ENCODE measurements at regions not wholly inside any gene's neighbourhood (a gene's known extent, or its start where the extent isn't known, plus 50 kb on each side); places are given as distances from the start of the nearest gene placed in this dataset.

GRCh38 chr4:104262678-104263077, 232.0 kb downstream of the CXXC4 start:
- H3K27ac ChIP-seq: no peak overlapping the region
- no peaks in the 10 kb centered on the region for H3K36me3 ChIP-seq
- TF ChIP-seq POLR2A (IDR thresholded peaks at IDR 0.05) (no peak), CTCF (IDR thresholded peaks at IDR 0.05) (no peak), POLR2AphosphoS5 (IDR thresholded peaks at IDR 0.05; ENCODE audit: insufficient read depth in 1 of 2, low read depth in 1 of 2) (no peak)
- H3K4me3 ChIP-seq: no peak overlapping the region
- no peaks in the 10 kb centered on the region for H3K9me3 ChIP-seq
- no peaks in the 10 kb centered on the region for H3K4me1 ChIP-seq
- intact Hi-C loops (cut with DNase I): no loop called here
- no peak for DNase-seq (ENCODE audit: extremely low spot score in 2 of 2)
- H3K27me3 ChIP-seq: no peaks in the 10 kb centered on the region

GRCh38 chr4:104248726-104249125, 246.0 kb downstream of the CXXC4 start:
- Histone ChIP-seq H3K27me3 (no peaks in the 10 kb centered on the region), H3K9me3 (no peaks in the 10 kb centered on the region), H3K36me3 (no peaks in the 10 kb centered on the region), H3K4me1 (no peaks in the 10 kb centered on the region), H3K27ac (no peak overlapping the region), H3K4me3 (no peak overlapping the region)
- TF ChIP-seq POLR2AphosphoS5 (IDR thresholded peaks at IDR 0.05; ENCODE audit: insufficient read depth in 1 of 2, low read depth in 1 of 2): no peak
- no peak for TF ChIP-seq POLR2A (IDR thresholded peaks at IDR 0.05)
- no peak for TF ChIP-seq CTCF (IDR thresholded peaks at IDR 0.05)
- no peak for DNase-seq (ENCODE audit: extremely low spot score in 2 of 2)
- intact Hi-C loops (cut with DNase I): no loop called here

GRCh38 chr4:104235967-104236366, 258.7 kb downstream of the CXXC4 start:
- H3K27me3 ChIP-seq: no peaks in the 10 kb centered on the region
- no peaks in the 10 kb centered on the region for H3K9me3 ChIP-seq
- H3K36me3 ChIP-seq: no peaks in the 10 kb centered on the region
- TF ChIP-seq CTCF (IDR thresholded peaks at IDR 0.05) (no peak), POLR2A (IDR thresholded peaks at IDR 0.05) (no peak)
- intact Hi-C loops (cut with DNase I): no loop called here
- no peak overlapping the region for H3K27ac ChIP-seq
- H3K4me3 ChIP-seq: no peak overlapping the region
- DNase-seq (ENCODE audit: extremely low spot score in 2 of 2): no peak
- no peaks in the 10 kb centered on the region for H3K4me1 ChIP-seq

- intact Hi-C loops (cut with DNase I): no loop called here
- no peak for DNase-seq (ENCODE audit: extremely low spot score in 2 of 2)
- Histone ChIP-seq H3K9me3 (no peaks in the 10 kb centered on the region), H3K27ac (no peak overlapping the region), H3K4me1 (no peaks in the 10 kb centered on the region), H3K27me3 (no peaks in the 10 kb centered on the region), H3K36me3 (no peaks in the 10 kb centered on the region), H3K4me3 (no peak overlapping the region)
- no peak for TF ChIP-seq CTCF (IDR thresholded peaks at IDR 0.05)
- no peak for TF ChIP-seq POLR2A (IDR thresholded peaks at IDR 0.05)
- TF ChIP-seq POLR2AphosphoS5 (IDR thresholded peaks at IDR 0.05; ENCODE audit: insufficient read depth in 1 of 2, low read depth in 1 of 2): no peak
Observed at GRCh38 chr4:104217526-104217925, 277.2 kb downstream of the CXXC4 start.

- no peaks in the 10 kb centered on the region for H3K9me3 ChIP-seq
- no peak overlapping the region for H3K4me3 ChIP-seq
- no peaks in the 10 kb centered on the region for H3K4me1 ChIP-seq
- intact Hi-C loops (cut with DNase I): no loop called here
- H3K27ac ChIP-seq: no peak overlapping the region
- H3K27me3 ChIP-seq: no peaks in the 10 kb centered on the region
- TF ChIP-seq CTCF (IDR thresholded peaks at IDR 0.05) (no peak), POLR2A (IDR thresholded peaks at IDR 0.05) (no peak), POLR2AphosphoS5 (IDR thresholded peaks at IDR 0.05; ENCODE audit: insufficient read depth in 1 of 2, low read depth in 1 of 2) (no peak)
- H3K36me3 ChIP-seq: no peaks in the 10 kb centered on the region
- no peak for DNase-seq (ENCODE audit: extremely low spot score in 2 of 2)
Observed at GRCh38 chr4:104211657-104212056, 283.0 kb downstream of the CXXC4 start.
